ENCODE measurements at regions not wholly inside any gene's neighbourhood (a gene's known extent, or its start where the extent isn't known, plus 50 kb on each side); places are given as distances from the start of the nearest gene placed in this dataset.

- no peak for TF ChIP-seq ZBTB7A (IDR thresholded peaks at IDR 0.05; ENCODE audit: low read depth)
- no peak for TF ChIP-seq RAD21 (IDR thresholded peaks at IDR 0.05; ENCODE audit: low read depth)
Measured at GRCh38 chr6:62465206-62465605, 179.2 kb upstream of the KHDRBS2 start.
